Calu3 (cell line): ENCODE measurements at regions not wholly inside any gene's neighbourhood (a gene's known extent, or its start where the extent isn't known, plus 50 kb on each side); places are given as distances from the start of the nearest gene placed in this dataset.
"Not testable (repeated sequence)": the region's sequence is repeated elsewhere in the genome, so short reads cannot be mapped to it uniquely, and the experiment has no call there.

Source experiments
- BruUV-seq: library from RNA; stranded (reverse); fragments of 400-500 nt; replicated peaks from 2 replicates; lab custom pipeline; 2021; lab: Mats Ljungman, UMichigan
- CTCF ChIA-PET: fragments of 300-600 bp; sonication (Branson Sonifier 250); formaldehyde crosslinking; loops from one replicate; lab custom pipeline; 2022; ENCODE audit warnings: antibody characterized with exemption; lab: Charles Lee
- DNase-seq: peaks from one replicate; pipeline ENCODE4 v3.0.0; 2022
- H3K27ac Mint-ChIP-seq: one replicate; pipeline ENCODE4 v1.8.0; 2022; ENCODE audit warnings: mixed read lengths; ENCODE audit not compliant: unreplicated experiment
- H3K27me3 Mint-ChIP-seq: one replicate; pipeline ENCODE4 v1.8.0; 2022; ENCODE audit warnings: mixed read lengths; ENCODE audit not compliant: unreplicated experiment
- H3K36me3 Mint-ChIP-seq: one replicate; pipeline ENCODE4 v1.8.0; 2022; ENCODE audit warnings: mild to moderate bottlenecking, moderate library complexity, mixed read lengths; ENCODE audit not compliant: insufficient read depth, unreplicated experiment
- H3K4me1 Mint-ChIP-seq: one replicate; pipeline ENCODE4 v1.8.0; 2022; ENCODE audit warnings: mild to moderate bottlenecking, low read depth, mixed read lengths; ENCODE audit not compliant: unreplicated experiment
- H3K4me3 Mint-ChIP-seq: one replicate; pipeline ENCODE4 v1.8.0; 2022; ENCODE audit warnings: mild to moderate bottlenecking, low read depth, moderate library complexity, mixed read lengths; ENCODE audit not compliant: unreplicated experiment
- H3K9me3 Mint-ChIP-seq: one replicate; pipeline ENCODE4 v1.8.0; 2022; ENCODE audit warnings: low read depth, mixed read lengths; ENCODE audit not compliant: unreplicated experiment
- intact Hi-C: fragments of 100-400 bp; cut with micrococcal nuclease; formaldehyde crosslinking; loops from one replicate; pipeline ENCODE4 v1.10.0; 2022; ENCODE audit not compliant: unreplicated experiment
- TF ChIP-seq, protein P1 (sequence below): fragments of 200-600 bp; IDR thresholded peaks from one replicate; pipeline ENCODE4 v1.8.0; 2022; ENCODE audit warnings: antibody characterized with exemption; ENCODE audit not compliant: unreplicated experiment

DNA sequence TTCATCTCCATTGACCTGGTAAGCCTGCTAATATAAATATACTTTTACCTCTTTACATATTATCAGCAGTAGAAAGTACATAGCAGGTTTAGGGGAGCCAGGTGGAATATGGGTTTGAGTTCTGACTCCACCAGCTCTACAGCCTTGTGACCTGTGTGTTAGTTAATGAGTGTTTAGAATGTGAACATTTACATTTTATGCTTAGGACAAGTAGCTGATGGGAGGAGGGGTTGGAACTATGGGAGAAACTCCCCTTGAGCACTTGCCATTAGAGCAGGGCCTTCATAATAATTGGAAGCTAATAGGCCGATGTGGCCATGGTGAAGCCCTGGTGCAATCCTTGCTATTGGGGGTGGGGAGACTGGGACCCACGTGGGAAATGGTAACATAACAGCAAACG is 148.3 kb upstream of the NTRK2 start:
- no TSS peak for BruUV-seq
- CTCF ChIA-PET = no interaction called here
- TF ChIP-seq, protein P1, sequence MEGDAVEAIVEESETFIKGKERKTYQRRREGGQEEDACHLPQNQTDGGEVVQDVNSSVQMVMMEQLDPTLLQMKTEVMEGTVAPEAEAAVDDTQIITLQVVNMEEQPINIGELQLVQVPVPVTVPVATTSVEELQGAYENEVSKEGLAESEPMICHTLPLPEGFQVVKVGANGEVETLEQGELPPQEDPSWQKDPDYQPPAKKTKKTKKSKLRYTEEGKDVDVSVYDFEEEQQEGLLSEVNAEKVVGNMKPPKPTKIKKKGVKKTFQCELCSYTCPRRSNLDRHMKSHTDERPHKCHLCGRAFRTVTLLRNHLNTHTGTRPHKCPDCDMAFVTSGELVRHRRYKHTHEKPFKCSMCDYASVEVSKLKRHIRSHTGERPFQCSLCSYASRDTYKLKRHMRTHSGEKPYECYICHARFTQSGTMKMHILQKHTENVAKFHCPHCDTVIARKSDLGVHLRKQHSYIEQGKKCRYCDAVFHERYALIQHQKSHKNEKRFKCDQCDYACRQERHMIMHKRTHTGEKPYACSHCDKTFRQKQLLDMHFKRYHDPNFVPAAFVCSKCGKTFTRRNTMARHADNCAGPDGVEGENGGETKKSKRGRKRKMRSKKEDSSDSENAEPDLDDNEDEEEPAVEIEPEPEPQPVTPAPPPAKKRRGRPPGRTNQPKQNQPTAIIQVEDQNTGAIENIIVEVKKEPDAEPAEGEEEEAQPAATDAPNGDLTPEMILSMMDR = no peak
- Mint-ChIP-seq H3K9me3 (no peaks in the 10 kb centered on the region), H3K27me3 (no peaks in the 10 kb centered on the region), H3K36me3 (no peaks in the 10 kb centered on the region), H3K27ac (no peak overlapping the region), H3K4me3 (no peak overlapping the region), H3K4me1 (no peaks in the 10 kb centered on the region)
- intact Hi-C loops = no loop called here
- no peak for DNase-seq

- H3K36me3 Mint-ChIP-seq, BruUV-seq, H3K4me3 Mint-ChIP-seq, intact Hi-C loops, CTCF ChIA-PET, H3K27me3 Mint-ChIP-seq, H3K4me1 Mint-ChIP-seq, DNase-seq, H3K27ac Mint-ChIP-seq, H3K9me3 Mint-ChIP-seq: not testable (repeated sequence)
Observed at GRCh38 chr9:84526211-84526610, 143.3 kb upstream of the NTRK2 start.

GRCh38 chr9:84527060-84527720 is 142.3 kb upstream of the NTRK2 start:
- BruUV-seq, H3K36me3 Mint-ChIP-seq, DNase-seq, H3K9me3 Mint-ChIP-seq, H3K4me3 Mint-ChIP-seq, intact Hi-C loops, CTCF ChIA-PET, H3K27ac Mint-ChIP-seq, H3K27me3 Mint-ChIP-seq, H3K4me1 Mint-ChIP-seq: not testable (repeated sequence)

DNA sequence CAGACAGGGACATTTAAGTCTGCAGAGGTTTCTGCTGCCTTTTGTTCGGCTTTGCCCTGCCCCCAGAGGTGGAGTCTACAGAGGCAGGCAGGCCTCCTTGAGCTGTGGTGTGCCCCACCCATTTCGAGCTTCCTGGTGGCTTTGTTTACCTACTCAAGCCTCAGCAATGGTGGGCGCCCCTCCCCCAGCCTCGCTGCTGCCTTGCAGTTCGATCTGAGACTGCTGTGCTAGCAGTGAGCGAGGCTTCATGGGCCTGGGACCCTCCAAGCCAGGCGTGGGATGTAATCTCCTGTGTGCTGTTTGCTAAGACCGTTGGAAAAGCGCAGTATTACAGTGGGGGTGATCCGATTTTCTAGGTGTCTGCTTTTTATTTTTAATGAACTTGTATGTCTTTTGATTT is 133.6 kb upstream of the NTRK2 start:
- H3K27ac Mint-ChIP-seq, H3K4me1 Mint-ChIP-seq, H3K36me3 Mint-ChIP-seq, H3K27me3 Mint-ChIP-seq, intact Hi-C loops, H3K4me3 Mint-ChIP-seq, BruUV-seq, H3K9me3 Mint-ChIP-seq, CTCF ChIA-PET: not testable (repeated sequence)
- peak; percentile 3 for DNase-seq

DNA sequence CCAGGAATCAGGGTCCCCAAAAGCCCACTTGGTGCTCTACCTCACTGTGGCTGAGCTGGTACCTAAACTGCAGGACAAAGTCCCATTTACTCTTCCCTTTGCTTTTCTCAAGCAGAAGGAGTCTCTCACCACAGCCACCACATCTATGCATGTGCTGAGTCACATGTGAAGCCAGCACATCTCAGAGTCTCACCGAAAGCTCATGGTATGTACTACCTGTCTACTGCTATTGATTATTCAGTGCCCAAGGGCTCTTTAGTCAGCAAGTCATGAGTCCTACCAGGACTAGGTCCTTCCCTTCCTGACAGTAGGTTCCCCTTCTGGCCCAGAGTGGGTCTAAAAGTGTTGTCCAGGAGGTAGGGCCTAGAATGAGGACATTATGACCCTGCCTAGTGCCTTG is 130.7 kb upstream of the NTRK2 start:
- no peak overlapping the region for H3K27ac Mint-ChIP-seq
- TF ChIP-seq, protein P1 = no peak
- H3K36me3 Mint-ChIP-seq = no peaks in the 10 kb centered on the region
- no peaks in the 10 kb centered on the region for H3K27me3 Mint-ChIP-seq
- DNase-seq = no peak
- intact Hi-C loops = no loop called here
- no TSS peak for BruUV-seq
- H3K4me3 Mint-ChIP-seq = no peak overlapping the region
- H3K9me3 Mint-ChIP-seq = no peaks in the 10 kb centered on the region
- CTCF ChIA-PET = interaction anchor here (0.6 kb wide), 1 partner anchor 1452 kb away, joined by 3 read pairs; no protein-coding TSS in a partner anchor
- no peaks in the 10 kb centered on the region for H3K4me1 Mint-ChIP-seq

GRCh38 chr9:84542554-84542953 is 127.0 kb upstream of the NTRK2 start:
- TF ChIP-seq, protein P1 = no peak
- no TSS peak for BruUV-seq
- no peak for DNase-seq
- no peaks in the 10 kb centered on the region for H3K36me3 Mint-ChIP-seq
- H3K4me1 Mint-ChIP-seq = no peaks in the 10 kb centered on the region
- H3K9me3 Mint-ChIP-seq = no peaks in the 10 kb centered on the region
- H3K27ac Mint-ChIP-seq = no peak overlapping the region
- CTCF ChIA-PET = no interaction called here
- H3K4me3 Mint-ChIP-seq = no peak overlapping the region
- H3K27me3 Mint-ChIP-seq = no peaks in the 10 kb centered on the region
- intact Hi-C loops = no loop called here
